GM18517 (cell line): ENCODE measurements at regions not wholly inside any gene's neighbourhood (a gene's known extent, or its start where the extent isn't known, plus 50 kb on each side); places are given as distances from the start of the nearest gene placed in this dataset.

Experiments used
- ATAC-seq: cut with Tn5 transposase; IDR thresholded peaks from one replicate; pipeline ENCODE4 v1.9.1; 2021; ENCODE audit warnings: mild to moderate bottlenecking, moderate library complexity; ENCODE audit not compliant: unreplicated experiment

- ATAC-seq: no peak
Measured at GRCh38 chr10:107924458-107924857, 760.0 kb upstream of the SORCS1 start.

- ATAC-seq: no peak
Measured at GRCh38 chr10:107919626-107920235, 755.2 kb upstream of the SORCS1 start.

GRCh38 chr10:107918171-107918570 is 753.7 kb upstream of the SORCS1 start:
- ATAC-seq: no peak

GRCh38 chr10:107915215-107915610 is 750.7 kb upstream of the SORCS1 start:
- no peak for ATAC-seq

- no peak for ATAC-seq
Measured at GRCh38 chr10:107914450-107915214, 750.1 kb upstream of the SORCS1 start.

GRCh38 chr10:107913317-107914294 is 749.1 kb upstream of the SORCS1 start:
- no peak for ATAC-seq

- no peak for ATAC-seq
Measured at GRCh38 chr10:107901076-107901475, 736.6 kb upstream of the SORCS1 start.

- ATAC-seq: no peak
Measured at GRCh38 chr10:107900131-107900530, 735.6 kb upstream of the SORCS1 start.

GRCh38 chr10:107899502-107900062 is 735.1 kb upstream of the SORCS1 start:
- ATAC-seq: no peak

- no peak for ATAC-seq
Measured at GRCh38 chr10:107899075-107899474, 734.6 kb upstream of the SORCS1 start.

GRCh38 chr10:107898392-107898791 is 733.9 kb upstream of the SORCS1 start:
- ATAC-seq: no peak

- ATAC-seq: no peak
Measured at GRCh38 chr10:107894516-107894915, 730.0 kb upstream of the SORCS1 start.

- no peak for ATAC-seq
Measured at GRCh38 chr10:107889105-107889504, 724.6 kb upstream of the SORCS1 start.

GRCh38 chr10:107880185-107880584 is 715.7 kb upstream of the SORCS1 start:
- no peak for ATAC-seq

- ATAC-seq: no peak
Measured at GRCh38 chr10:107873007-107873406, 708.5 kb upstream of the SORCS1 start.

GRCh38 chr10:107865691-107866090 is 701.2 kb upstream of the SORCS1 start:
- no peak for ATAC-seq

- ATAC-seq: no peak
Measured at GRCh38 chr10:107859065-107859464, 694.6 kb upstream of the SORCS1 start.

GRCh38 chr10:107856047-107856315 is 691.5 kb upstream of the SORCS1 start:
- no peak for ATAC-seq

- no peak for ATAC-seq
Measured at GRCh38 chr10:107855301-107856046, 691.0 kb upstream of the SORCS1 start.

GRCh38 chr10:107848726-107849360 is 684.3 kb upstream of the SORCS1 start:
- ATAC-seq: no peak
